Loucy (cell line): ENCODE measurements at regions not wholly inside any gene's neighbourhood (a gene's known extent, or its start where the extent isn't known, plus 50 kb on each side); places are given as distances from the start of the nearest gene placed in this dataset.

ENCODE experiments used
- H2AFZ ChIP-seq: fragments of 200-600 bp; sonication (generic); 2 replicates; pipeline ENCODE4 v1.6.0; 2016; ENCODE audit warnings: antibody characterized with exemption, mild to moderate bottlenecking, low read length, moderate library complexity
- H3F3A ChIP-seq: fragments of 200-600 bp; 2 replicates; pipeline ENCODE4 v1.6.0; 2016; ENCODE audit warnings: antibody characterized with exemption, low read depth, mild to moderate bottlenecking
- H3K27me3 ChIP-seq: fragments of 200-600 bp; sonication (generic); 2 replicates; pipeline ENCODE4 v1.6.1; 2014; ENCODE audit warnings: low read length, mild to moderate bottlenecking; ENCODE audit not compliant: insufficient read depth, poor library complexity, severe bottlenecking
- H3K36me3 ChIP-seq: fragments of 200-600 bp; sonication (generic); 2 replicates; pipeline ENCODE4 v1.6.1; 2016; ENCODE audit warnings: low read length; ENCODE audit not compliant: insufficient read depth
- H3K4me1 ChIP-seq: fragments of 200-600 bp; sonication (generic); 2 replicates; pipeline ENCODE4 v1.5.1; 2014; ENCODE audit warnings: low read length, mild to moderate bottlenecking; ENCODE audit not compliant: insufficient read depth, poor library complexity, severe bottlenecking
- H3K4me2 ChIP-seq: fragments of 200-600 bp; sonication (generic); 2 replicates; pipeline ENCODE4 v1.6.0; 2014; ENCODE audit warnings: antibody characterized with exemption, low read length, low read depth, mild to moderate bottlenecking; ENCODE audit not compliant: poor library complexity, severe bottlenecking
- H3K4me3 ChIP-seq: fragments of 200-600 bp; sonication (generic); 2 replicates; pipeline ENCODE4 v1.5.1; 2014; ENCODE audit warnings: low read length, mild to moderate bottlenecking, mixed read lengths; ENCODE audit not compliant: poor library complexity, severe bottlenecking
- H3K79me2 ChIP-seq: fragments of 200-600 bp; sonication (generic); 2 replicates; pipeline ENCODE4 v1.6.1; 2014; ENCODE audit warnings: low read length; ENCODE audit not compliant: insufficient read depth
- H3K9ac ChIP-seq: fragments of 200-600 bp; sonication (generic); 2 replicates; pipeline ENCODE4 v1.6.0; 2014; ENCODE audit warnings: mild to moderate bottlenecking, low read depth, low read length, moderate library complexity; ENCODE audit not compliant: poor library complexity, severe bottlenecking
- H3K9me2 ChIP-seq: fragments of 200-600 bp; sonication (generic); replicated peaks from 2 replicates; pipeline ENCODE4 v1.6.1; 2016; ENCODE audit warnings: low read depth, low read length, mixed read lengths
- H3K9me3 ChIP-seq: fragments of 200-600 bp; sonication (generic); 2 replicates; pipeline ENCODE4 v1.6.1; 2014; ENCODE audit warnings: mild to moderate bottlenecking, antibody characterized with exemption, low read length, low read depth; ENCODE audit not compliant: insufficient read depth
- H4K20me1 ChIP-seq: fragments of 200-600 bp; sonication (generic); 2 replicates; pipeline ENCODE4 v1.6.0; 2014; ENCODE audit warnings: antibody characterized with exemption, low read length, mild to moderate bottlenecking; ENCODE audit not compliant: insufficient read depth, poor library complexity, severe bottlenecking
- EZH2phosphoT487 ChIP-seq: fragments of 200-600 bp; IDR thresholded peaks from 2 replicates; pipeline ENCODE4 v1.6.1; 2018; ENCODE audit warnings: antibody characterized with exemption, mild to moderate bottlenecking, moderate library complexity, borderline replicate concordance
- TF ChIP-seq, protein P1 (sequence below): fragments of 200-600 bp; sonication (generic); conservative IDR thresholded peaks from 2 replicates; pipeline ENCODE4 v1.5.1; 2014; ENCODE audit warnings: mild to moderate bottlenecking, antibody characterized with exemption, low read length

DNA sequence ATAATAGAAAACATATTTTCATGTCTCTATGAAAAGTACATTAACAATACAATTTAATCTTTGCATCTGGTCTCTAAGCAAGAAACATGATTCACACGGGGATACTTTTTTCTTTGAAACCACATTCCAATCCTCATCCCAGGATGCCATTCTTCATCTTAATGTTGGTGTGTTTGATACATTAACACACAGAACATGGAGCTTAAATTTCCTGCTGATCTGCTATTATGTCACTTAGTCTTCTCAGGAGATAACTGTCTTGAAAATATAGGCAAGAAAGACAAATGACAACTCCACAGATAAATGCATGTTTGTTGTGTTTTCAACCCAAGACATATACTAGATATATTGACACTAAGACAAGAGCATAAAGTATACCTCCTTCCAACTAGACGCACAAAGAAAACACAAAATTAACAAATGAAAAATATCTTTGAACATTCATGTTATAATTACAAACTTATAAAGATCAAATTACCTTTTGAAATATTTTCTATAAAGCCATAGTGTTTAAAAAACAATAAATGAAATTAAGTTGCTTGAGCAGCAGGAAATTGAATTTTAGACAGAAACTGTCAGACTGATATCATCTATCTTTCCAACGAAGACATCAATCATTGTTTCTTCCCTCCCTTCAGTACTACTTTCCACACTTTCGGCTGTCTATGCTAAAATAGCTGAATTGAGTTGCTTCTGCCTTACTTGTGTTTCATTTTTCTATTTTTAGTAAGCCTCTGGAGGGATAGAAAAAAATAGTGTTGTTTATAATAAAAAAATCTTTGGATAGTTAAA, 1676.7 kb upstream of the CDH9 start:
- Histone ChIP-seq H3F3A (no peaks in the 10 kb centered on the region), H3K9ac (no peak overlapping the region), H3K36me3 (no peaks in the 10 kb centered on the region), H3K9me3 (no peaks in the 10 kb centered on the region), H3K4me3 (no peak overlapping the region), H3K79me2 (no peaks in the 10 kb centered on the region), H2AFZ (no peak overlapping the region), H3K9me2 (no peaks in the 10 kb centered on the region), H3K4me2 (no peak overlapping the region), H3K27me3 (no peaks in the 10 kb centered on the region), H3K4me1 (no peaks in the 10 kb centered on the region), H4K20me1 (no peaks in the 10 kb centered on the region)
- no peak for TF ChIP-seq EZH2phosphoT487
- TF ChIP-seq, protein P1, sequence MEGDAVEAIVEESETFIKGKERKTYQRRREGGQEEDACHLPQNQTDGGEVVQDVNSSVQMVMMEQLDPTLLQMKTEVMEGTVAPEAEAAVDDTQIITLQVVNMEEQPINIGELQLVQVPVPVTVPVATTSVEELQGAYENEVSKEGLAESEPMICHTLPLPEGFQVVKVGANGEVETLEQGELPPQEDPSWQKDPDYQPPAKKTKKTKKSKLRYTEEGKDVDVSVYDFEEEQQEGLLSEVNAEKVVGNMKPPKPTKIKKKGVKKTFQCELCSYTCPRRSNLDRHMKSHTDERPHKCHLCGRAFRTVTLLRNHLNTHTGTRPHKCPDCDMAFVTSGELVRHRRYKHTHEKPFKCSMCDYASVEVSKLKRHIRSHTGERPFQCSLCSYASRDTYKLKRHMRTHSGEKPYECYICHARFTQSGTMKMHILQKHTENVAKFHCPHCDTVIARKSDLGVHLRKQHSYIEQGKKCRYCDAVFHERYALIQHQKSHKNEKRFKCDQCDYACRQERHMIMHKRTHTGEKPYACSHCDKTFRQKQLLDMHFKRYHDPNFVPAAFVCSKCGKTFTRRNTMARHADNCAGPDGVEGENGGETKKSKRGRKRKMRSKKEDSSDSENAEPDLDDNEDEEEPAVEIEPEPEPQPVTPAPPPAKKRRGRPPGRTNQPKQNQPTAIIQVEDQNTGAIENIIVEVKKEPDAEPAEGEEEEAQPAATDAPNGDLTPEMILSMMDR, result no peak

GRCh38 chr5:28710360-28710759, 1672.0 kb upstream of the CDH9 start:
- Histone ChIP-seq H3K27me3 (no peaks in the 10 kb centered on the region), H4K20me1 (no peaks in the 10 kb centered on the region), H3K36me3 (no peaks in the 10 kb centered on the region), H3K4me1 (no peaks in the 10 kb centered on the region), H3K9ac (no peak overlapping the region), H2AFZ (no peak overlapping the region), H3K9me3 (no peaks in the 10 kb centered on the region), H3K79me2 (no peaks in the 10 kb centered on the region), H3K9me2 (no peaks in the 10 kb centered on the region), H3K4me3 (no peak overlapping the region), H3F3A (no peaks in the 10 kb centered on the region), H3K4me2 (no peak overlapping the region)
- no peak for TF ChIP-seq EZH2phosphoT487
- TF ChIP-seq, protein P1, result no peak; the same call in 1 of the 2 replicates

DNA sequence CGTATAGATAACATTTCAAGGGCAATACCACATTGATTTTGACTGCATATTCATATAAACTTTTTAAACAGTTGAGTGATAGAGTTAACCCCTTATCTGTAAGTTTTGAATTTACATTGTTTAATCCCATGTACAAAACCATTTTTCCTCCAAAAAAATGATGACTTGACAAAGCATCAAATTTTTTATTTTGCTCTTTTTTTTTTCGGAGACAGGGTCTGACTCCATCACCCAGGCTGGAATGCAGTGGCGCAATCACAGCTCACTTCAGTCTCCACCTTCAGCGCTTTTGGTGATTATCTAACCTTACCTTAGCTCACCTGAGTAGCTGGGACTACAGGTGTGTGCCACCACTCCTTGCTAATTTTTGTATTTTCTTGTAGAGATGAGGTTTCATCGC, 1670.1 kb upstream of the CDH9 start:
- no peaks in the 10 kb centered on the region for H3K9me3 ChIP-seq
- H3K9me2 ChIP-seq, result no peaks in the 10 kb centered on the region
- H3F3A ChIP-seq, result no peaks in the 10 kb centered on the region
- H3K9ac ChIP-seq, result no peak overlapping the region
- H3K27me3 ChIP-seq, result no peaks in the 10 kb centered on the region
- H3K79me2 ChIP-seq, result no peaks in the 10 kb centered on the region
- no peaks in the 10 kb centered on the region for H4K20me1 ChIP-seq
- no peak overlapping the region for H3K4me2 ChIP-seq
- H3K36me3 ChIP-seq, result no peaks in the 10 kb centered on the region
- TF ChIP-seq, protein P1, result no peak
- no peak for TF ChIP-seq EZH2phosphoT487
- H2AFZ ChIP-seq, result no peak overlapping the region
- no peak overlapping the region for H3K4me3 ChIP-seq
- H3K4me1 ChIP-seq, result no peaks in the 10 kb centered on the region
